A549 (cell line): ENCODE measurements at regions not wholly inside any gene's neighbourhood (a gene's known extent, or its start where the extent isn't known, plus 50 kb on each side); places are given as distances from the start of the nearest gene placed in this dataset.
"Not testable (repeated sequence)": the region's sequence is repeated elsewhere in the genome, so short reads cannot be mapped to it uniquely, and the experiment has no call there.

Source experiments
- ATAC-seq, 2 experiments: fragments of 200-7000 bp in 1 of 2; fragments of >200 bp in 1 of 2; cut with Nextera tagmentation in 1 of 2; cut with Tn5 transposase in 1 of 2; 3 replicates each; pipeline versions ENCODE4 v1.8.0 to v1.9.1; 2018 to 2020; ENCODE audit warnings: mild to moderate bottlenecking in 1 of 2, moderate library complexity in 1 of 2
- CTCF ChIA-PET: fragments of 300-600 bp; sonication (Branson Sonifier 250); formaldehyde crosslinking; extraction: SDS; loops from one replicate; lab custom pipeline; 2021; ENCODE audit warnings: antibody characterized with exemption, inconsistent platforms; lab: Yijun Ruan, JAX
- POLR2A ChIA-PET: fragments of 350-600 bp; formaldehyde crosslinking; extraction: SDS; loops from one replicate; lab custom pipeline; 2021; ENCODE audit warnings: antibody characterized with exemption, inconsistent platforms; lab: Yijun Ruan, JAX
- DNase-seq, 2 experiments: peaks; one replicate each; pipeline versions ENCODE4 v3.0.0 to v3.0.0-alpha.2; 2011 to 2016; ENCODE audit warnings: low read depth in 1 of 2, low spot score in 1 of 2
- FAIRE-seq: peaks from 2 replicates; lab custom pipeline; 2011; peaks lifted over from hg19 to GRCh38; lab: Jason Lieb, UNC
- H3K27ac ChIP-seq, 2 experiments: fragments of >200 bp; sonication (Bioruptor Twin); formaldehyde crosslinking; 3 replicates each; pipeline ENCODE4 v1.5.1; 2016 to 2017
- H3K4me1 ChIP-seq: fragments of >200 bp; sonication (Bioruptor Twin); formaldehyde crosslinking; 3 replicates; pipeline ENCODE4 v1.6.1; 2016
- H3K4me2 ChIP-seq: fragments of >200 bp; sonication (Bioruptor Twin); formaldehyde crosslinking; 3 replicates; pipeline ENCODE4 v1.6.1; 2016
- H3K4me3 ChIP-seq: fragments of >200 bp; sonication (Bioruptor Twin); formaldehyde crosslinking; 3 replicates; pipeline ENCODE4 v1.5.1; 2016
- H3K9me3 ChIP-seq: fragments of >200 bp; sonication (Bioruptor Twin); formaldehyde crosslinking; 3 replicates; pipeline ENCODE4 v1.6.1; 2016
- CEBPB ChIP-seq, 2 experiments: fragments of >200 bp in 1 of 2; sonication (Bioruptor Twin) in 1 of 2; formaldehyde crosslinking in 1 of 2; IDR thresholded peaks; 2 replicates each; pipeline ENCODE4 v1.6.1; 2012 to 2016
- CHD2 ChIP-seq: fragments of 150-350 bp; IDR thresholded peaks from 2 replicates; pipeline ENCODE4 v1.6.1; 2014; ENCODE audit warnings: low read length; ENCODE audit not compliant: partially characterized antibody
- FOSL2 ChIP-seq, 2 experiments: fragments of 450-650 bp in 1 of 2; fragments of >200 bp in 1 of 2; sonication (Bioruptor Twin) in 1 of 2; formaldehyde crosslinking; IDR thresholded peaks; 2 replicates each; pipeline versions ENCODE4 v1.5.0 to v1.6.1; 2016 to 2020; ENCODE audit warnings: mild to moderate bottlenecking in 1 of 2, moderate library complexity in 1 of 2
- HES2 ChIP-seq: fragments of >200 bp; sonication (Bioruptor Twin); formaldehyde crosslinking; IDR thresholded peaks from 2 replicates; pipeline ENCODE4 v1.6.1; 2016
- HMGXB4 ChIP-seq: fragments of 250-450 bp; sonication (Bioruptor Pico); IDR thresholded peaks from 2 replicates; pipeline ENCODE4 v1.5.0; 2021; ENCODE audit warnings: mild to moderate bottlenecking, moderate library complexity, borderline replicate concordance
- HOXB5 ChIP-seq: fragments of 250-450 bp; sonication (Bioruptor Pico); IDR thresholded peaks from 2 replicates; pipeline ENCODE4 v1.5.0; 2020; ENCODE audit warnings: mild to moderate bottlenecking, moderate library complexity
- KDM1A ChIP-seq: fragments of 200-600 bp; sonication (generic); IDR thresholded peaks from 2 replicates; pipeline ENCODE4 v1.6.1; 2016; ENCODE audit warnings: low read depth, mild to moderate bottlenecking
- MAX ChIP-seq: IDR thresholded peaks from 2 replicates; pipeline ENCODE4 v1.6.1; 2012
- NPAS2 ChIP-seq: fragments of 250-450 bp; sonication (Bioruptor Pico); IDR thresholded peaks from 2 replicates; pipeline ENCODE4 v1.8.0; 2022; ENCODE audit warnings: mild to moderate bottlenecking, moderate library complexity, borderline replicate concordance
- PHF8 ChIP-seq: fragments of 200-600 bp; sonication (generic); IDR thresholded peaks from 2 replicates; pipeline ENCODE4 v1.6.1; 2016; ENCODE audit warnings: low read depth, mild to moderate bottlenecking, antibody characterized with exemption, moderate library complexity, borderline replicate concordance
- POLR2A ChIP-seq: IDR thresholded peaks from 2 replicates; pipeline ENCODE4 v1.6.1; 2012; ENCODE audit warnings: mild to moderate bottlenecking, low read length
- RARB ChIP-seq: fragments of 250-450 bp; sonication (Bioruptor Pico); IDR thresholded peaks from 2 replicates; pipeline ENCODE4 v1.8.0; 2021; ENCODE audit warnings: mild to moderate bottlenecking, moderate library complexity
- RCOR1 ChIP-seq: fragments of 150-350 bp; IDR thresholded peaks from 2 replicates; pipeline ENCODE4 v1.6.1; 2014; ENCODE audit warnings: antibody characterized with exemption, low read length, low read depth
- REST ChIP-seq: fragments of 200-600 bp; sonication (generic); IDR thresholded peaks from 2 replicates; pipeline ENCODE4 v1.6.1; 2016; ENCODE audit warnings: antibody characterized with exemption, mild to moderate bottlenecking, moderate library complexity
- RNF2 ChIP-seq: fragments of 200-600 bp; sonication (generic); IDR thresholded peaks from 2 replicates; pipeline ENCODE4 v1.6.1; 2016; ENCODE audit warnings: low read depth, mild to moderate bottlenecking, antibody characterized with exemption, moderate library complexity, borderline replicate concordance
- SREBF2 ChIP-seq: fragments of 450-650 bp; IDR thresholded peaks from 2 replicates; pipeline ENCODE4 v1.6.1; 2014; ENCODE audit warnings: mild to moderate bottlenecking, moderate library complexity
- TFCP2L1 ChIP-seq: fragments of 250-450 bp; sonication (Bioruptor Pico); IDR thresholded peaks from 2 replicates; pipeline ENCODE4 v1.5.0; 2021; ENCODE audit warnings: mild to moderate bottlenecking
- ZFP36 ChIP-seq: fragments of 450-650 bp; IDR thresholded peaks from 2 replicates; pipeline ENCODE4 v1.6.1; 2014; ENCODE audit warnings: borderline replicate concordance; ENCODE audit not compliant: partially characterized antibody
- ZSCAN20 ChIP-seq: fragments of 250-450 bp; sonication (Bioruptor Pico); IDR thresholded peaks from 2 replicates; pipeline ENCODE4 v1.8.0; 2022; ENCODE audit warnings: mild to moderate bottlenecking, moderate library complexity
- WGBS: methylation state at CpG from one replicate; pipeline ENCODE4 v1.1.6; 2017; ENCODE audit errors: missing lambda C conversion rate; 5-methylcytosine and 5-hydroxymethylcytosine counted together

- Histone ChIP-seq H3K4me1 (no peaks in the 10 kb centered on the region), H3K4me3 (no peak overlapping the region), H3K27ac (no peak overlapping the region), H3K4me2 (no peak overlapping the region), H3K9me3 (no peaks in the 10 kb centered on the region)
- WGBS, result 0% methylated on average over 1 of the region's 1 CpG
- FAIRE-seq (no peak), DNase-seq (no peak), ATAC-seq (no peak)
- TF ChIP-seq CHD2 (no peak), FOSL2 (IDR thresholded peaks at IDR 0.05) (no peak), FOSL2 (CRISPR knock-in tag; IDR thresholded peaks at IDR 0.05) (no peak), RNF2 (no peak), ZFP36 (no peak)
- CTCF ChIA-PET, result no interaction called here
- POLR2A ChIA-PET, result no interaction called here
Observed at GRCh38 chr4:72690771-72691170, 121.8 kb upstream of the ADAMTS3 start.

GRCh38 chr4:72689923-72690322 lies 120.9 kb upstream of the ADAMTS3 start:
- 38% methylated on average over 1 of the region's 1 CpG for WGBS
- no peak for FAIRE-seq
- ATAC-seq, result no peak

GRCh38 chr4:72686390-72686789 lies 117.4 kb upstream of the ADAMTS3 start:
- DNase-seq, H3K4me3 ChIP-seq, ATAC-seq, H3K9me3 ChIP-seq, FAIRE-seq, H3K27ac ChIP-seq, H3K4me1 ChIP-seq, POLR2A ChIA-PET, H3K4me2 ChIP-seq: not testable (repeated sequence)
- 7% methylated on average over 2 of the region's 2 CpGs for WGBS
- CTCF ChIA-PET, result interaction anchor here (0.6 kb wide), 1 partner anchor 1045 kb away, joined by 3 read pairs; no protein-coding TSS in a partner anchor

More at GRCh38 chr4:72689923-72690322, 120.9 kb upstream of the ADAMTS3 start:
- no peak for DNase-seq
- no peak overlapping the region for H3K4me3 ChIP-seq
- POLR2A ChIA-PET, result no interaction called here
- no peaks in the 10 kb centered on the region for H3K4me1 ChIP-seq
- no peaks in the 10 kb centered on the region for H3K9me3 ChIP-seq
- TF ChIP-seq ZSCAN20 (CRISPR knock-in tag) (no peak), MAX (no peak), SREBF2 (no peak)
- CTCF ChIA-PET, result no interaction called here
- no peak overlapping the region for H3K4me2 ChIP-seq
- H3K27ac ChIP-seq, result no peak overlapping the region

- POLR2A ChIA-PET, result no interaction called here
- H3K4me1 ChIP-seq, result no peaks in the 10 kb centered on the region
- no peak for DNase-seq
- no peak overlapping the region for H3K4me2 ChIP-seq
- FAIRE-seq, result no peak
- WGBS, result 0% methylated on average over 1 of the region's 2 CpGs
- ATAC-seq, result no peak
- H3K4me3 ChIP-seq, result no peak overlapping the region
- no peaks in the 10 kb centered on the region for H3K9me3 ChIP-seq
- CTCF ChIA-PET, result no interaction called here
- TF ChIP-seq RCOR1 (no peak), KDM1A (no peak), NPAS2 (no peak), HOXB5 (CRISPR knock-in tag) (no peak), POLR2A (no peak)
- H3K27ac ChIP-seq, result no peak overlapping the region
Observed at GRCh38 chr4:72679666-72680065, 110.6 kb upstream of the ADAMTS3 start.

GRCh38 chr4:72677886-72678285 lies 108.9 kb upstream of the ADAMTS3 start:
- ATAC-seq (no peak), DNase-seq (no peak), FAIRE-seq (no peak)
- ChIA-PET CTCF (no interaction called here), POLR2A (no interaction called here)
- Histone ChIP-seq H3K27ac (no peak overlapping the region), H3K4me3 (no peak overlapping the region), H3K4me1 (no peaks in the 10 kb centered on the region), H3K4me2 (no peak overlapping the region), H3K9me3 (no peaks in the 10 kb centered on the region)
- TF ChIP-seq TFCP2L1 (CRISPR knock-in tag), result no peak
- TF ChIP-seq HMGXB4 (CRISPR knock-in tag), result no peak
- TF ChIP-seq ZFP36, result no peak
- TF ChIP-seq RCOR1, result no peak
- TF ChIP-seq REST, result no peak
- no peak for TF ChIP-seq HES2
- no peak for TF ChIP-seq FOSL2 (IDR thresholded peaks at IDR 0.05)
- no peak for TF ChIP-seq FOSL2 (CRISPR knock-in tag; IDR thresholded peaks at IDR 0.05)
- TF ChIP-seq RARB (CRISPR knock-in tag), result no peak
- TF ChIP-seq PHF8, result no peak
- no peak for TF ChIP-seq CEBPB (IDR thresholded peaks at IDR 0.05)
